Stimulated activated CD4-positive, alpha-beta T cell treated with anti-CD3 and anti-CD28 coated beads, Interleukin-1b, Interleukin-23, amount 100 ng/mL, for 24 hours (primary cell): ENCODE measurements at regions not wholly inside any gene's neighbourhood (a gene's known extent, or its start where the extent isn't known, plus 50 kb on each side); places are given as distances from the start of the nearest gene placed in this dataset.
"Not testable (repeated sequence)": the region's sequence is repeated elsewhere in the genome, so short reads cannot be mapped to it uniquely, and the experiment has no call there.

Experiments
- DNase-seq, 4 experiments: peaks; one replicate each; pipeline ENCODE4 v3.0.0-alpha.2; 2020; ENCODE audit warnings: low read depth in 4 of 4, low spot score in 1 of 4

- no peak for DNase-seq
Measured at GRCh38 chr10:33484787-33485186, 150.3 kb upstream of the NRP1 start.

- DNase-seq: no peak
Measured at GRCh38 chr10:33483816-33484190, 149.3 kb upstream of the NRP1 start.

- no peak for DNase-seq
Measured at GRCh38 chr10:33483124-33483815, 148.8 kb upstream of the NRP1 start.

- DNase-seq: no peak
Measured at GRCh38 chr10:33482486-33482885, 148.0 kb upstream of the NRP1 start.

- no peak for DNase-seq
Measured at GRCh38 chr10:33481184-33481583, 146.7 kb upstream of the NRP1 start.

- not testable (repeated sequence) for DNase-seq
Measured at GRCh38 chr10:33480417-33480816, 145.9 kb upstream of the NRP1 start.

GRCh38 chr10:33478675-33479125 lies 144.2 kb upstream of the NRP1 start:
- DNase-seq: no peak

GRCh38 chr10:33478089-33478674 lies 143.7 kb upstream of the NRP1 start:
- no peak for DNase-seq

GRCh38 chr10:33477291-33478088 lies 143.0 kb upstream of the NRP1 start:
- no peak for DNase-seq

- no peak for DNase-seq
Measured at GRCh38 chr10:33476757-33477273, 142.3 kb upstream of the NRP1 start.

- DNase-seq: no peak
Measured at GRCh38 chr10:33473688-33474087, 139.2 kb upstream of the NRP1 start.

GRCh38 chr10:33468006-33468405 lies 133.5 kb upstream of the NRP1 start:
- not testable (repeated sequence) for DNase-seq

- no peak for DNase-seq
Measured at GRCh38 chr10:33465747-33466146, 131.3 kb upstream of the NRP1 start.

- DNase-seq: no peak
Measured at GRCh38 chr10:33463011-33463410, 128.5 kb upstream of the NRP1 start.

GRCh38 chr10:33461295-33461640 lies 126.8 kb upstream of the NRP1 start:
- no peak for DNase-seq

- no peak for DNase-seq
Measured at GRCh38 chr10:33460505-33461294, 126.2 kb upstream of the NRP1 start.

GRCh38 chr10:33459602-33460001 lies 125.1 kb upstream of the NRP1 start:
- DNase-seq: no peak

GRCh38 chr10:33455029-33455428 lies 120.6 kb upstream of the NRP1 start:
- DNase-seq: no peak

- DNase-seq: no peak
Measured at GRCh38 chr10:33454554-33454953, 120.1 kb upstream of the NRP1 start.

GRCh38 chr10:33453081-33454025 lies 118.9 kb upstream of the NRP1 start:
- no peak for DNase-seq
